ENCODE measurements at regions not wholly inside any gene's neighbourhood (a gene's known extent, or its start where the extent isn't known, plus 50 kb on each side); places are given as distances from the start of the nearest gene placed in this dataset.

GRCh38 chr13:107139006-107139405, 571.1 kb upstream of the ARGLU1 start:
- DNase-seq = no peak

GRCh38 chr13:107138486-107138885, 570.5 kb upstream of the ARGLU1 start:
- no peak for DNase-seq

- no peak for DNase-seq
Measured at GRCh38 chr13:107133950-107134349, 566.0 kb upstream of the ARGLU1 start.

- DNase-seq = no peak
Measured at GRCh38 chr13:107130566-107130965, 562.6 kb upstream of the ARGLU1 start.

GRCh38 chr13:107124730-107125129, 556.8 kb upstream of the ARGLU1 start:
- DNase-seq = no peak

- DNase-seq = peak; percentile 11
Measured at GRCh38 chr13:107124129-107124718, 556.3 kb upstream of the ARGLU1 start.

GRCh38 chr13:107121793-107122192, 553.9 kb upstream of the ARGLU1 start:
- DNase-seq = no peak

GRCh38 chr13:107119989-107120881, 552.3 kb upstream of the ARGLU1 start:
- no peak for DNase-seq

- DNase-seq = no peak
Measured at GRCh38 chr13:107118506-107118905, 550.6 kb upstream of the ARGLU1 start.

- DNase-seq = no peak
Measured at GRCh38 chr13:107117327-107118012, 549.5 kb upstream of the ARGLU1 start.

- DNase-seq = no peak
Measured at GRCh38 chr13:107113387-107113786, 545.5 kb upstream of the ARGLU1 start.

GRCh38 chr13:107111248-107111647, 543.3 kb upstream of the ARGLU1 start:
- DNase-seq = no peak

- DNase-seq = no peak
Measured at GRCh38 chr13:107104631-107105030, 536.7 kb upstream of the ARGLU1 start.

GRCh38 chr13:107102676-107103075, 534.7 kb upstream of the ARGLU1 start:
- DNase-seq = no peak

GRCh38 chr13:107099661-107100060, 531.7 kb upstream of the ARGLU1 start:
- DNase-seq = no peak

- DNase-seq = no peak
Measured at GRCh38 chr13:107097916-107098315, 530.0 kb upstream of the ARGLU1 start.

GRCh38 chr13:107095876-107096275, 527.9 kb upstream of the ARGLU1 start:
- DNase-seq = no peak

- DNase-seq = no peak
Measured at GRCh38 chr13:107091861-107092260, 523.9 kb upstream of the ARGLU1 start.

- DNase-seq = no peak
Measured at GRCh38 chr13:107091428-107091827, 523.5 kb upstream of the ARGLU1 start.

GRCh38 chr13:107088061-107088460, 520.1 kb upstream of the ARGLU1 start:
- no peak for DNase-seq

- no peak for DNase-seq
Measured at GRCh38 chr13:107079423-107080049, 511.6 kb upstream of the ARGLU1 start.

- no peak for DNase-seq
Measured at GRCh38 chr13:107078229-107078765, 510.4 kb upstream of the ARGLU1 start.

GRCh38 chr13:107076801-107077200, 508.9 kb upstream of the ARGLU1 start:
- no peak for DNase-seq
